Skin epidermis (tissue), 12 donors: ENCODE measurements at regions not wholly inside any gene's neighbourhood (a gene's known extent, or its start where the extent isn't known, plus 50 kb on each side); places are given as distances from the start of the nearest gene placed in this dataset.

Experiments used
- H3K27ac ChIP-seq, 21 experiments: fragments of 200-600 bp; sonication (generic) in 11 of 21; one replicate each; pipeline ENCODE4 v1.5.0; 2020; ENCODE audit warnings: mild to moderate bottlenecking in 3 of 21, inconsistent platforms in 2 of 21, moderate library complexity in 2 of 21
- H3K4me3 ChIP-seq, 7 experiments: fragments of 200-600 bp; sonication (generic) in 2 of 7; one replicate each; pipeline ENCODE4 v1.5.0; 2020; ENCODE audit warnings: inconsistent platforms in 2 of 7, mild to moderate bottlenecking in 2 of 7, moderate library complexity in 1 of 7

DNA sequence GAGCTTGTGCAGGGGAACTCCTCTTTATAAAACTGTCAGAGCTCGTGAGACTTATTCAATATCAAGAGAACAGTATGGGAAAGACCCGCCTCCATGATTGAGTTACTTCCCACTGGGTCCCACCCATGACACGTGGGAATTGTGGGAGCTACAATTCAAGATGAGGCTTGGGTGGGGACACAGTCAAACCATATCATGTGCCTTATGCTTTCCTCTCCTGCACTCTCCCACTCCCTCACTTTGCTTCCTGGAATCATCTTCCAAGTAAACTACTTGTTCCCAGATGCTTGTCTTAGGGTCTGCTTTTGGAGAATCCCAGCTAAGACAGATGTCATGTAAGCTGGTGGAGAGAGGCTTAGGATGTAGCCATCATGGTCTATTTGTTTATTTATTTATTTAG, 271.2 kb downstream of the HAPSTR1 start:
- Histone ChIP-seq H3K4me3 (no peak overlapping the region), H3K27ac (no peak overlapping the region)

DNA sequence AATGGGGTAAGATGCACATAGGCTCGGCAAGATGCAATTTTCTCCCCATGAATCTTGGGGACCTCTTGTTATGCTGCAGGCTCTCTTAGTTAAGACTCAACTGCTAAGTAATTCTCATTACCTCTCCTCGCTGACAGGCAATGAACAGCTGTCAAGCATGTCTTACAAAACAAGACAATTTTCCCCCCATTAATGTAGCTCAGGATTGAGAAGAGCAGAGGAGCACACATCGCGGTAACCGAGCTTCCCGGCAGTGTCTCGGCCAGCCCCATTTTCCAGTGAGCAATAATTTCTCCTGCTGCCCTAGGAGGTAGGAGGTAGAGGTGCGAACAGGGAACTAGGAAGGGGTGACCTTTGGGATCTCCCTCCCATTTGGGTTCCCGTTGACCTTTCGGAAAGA, 272.1 kb downstream of the HAPSTR1 start:
- Histone ChIP-seq H3K4me3 (no peak overlapping the region), H3K27ac (no peak overlapping the region)

DNA sequence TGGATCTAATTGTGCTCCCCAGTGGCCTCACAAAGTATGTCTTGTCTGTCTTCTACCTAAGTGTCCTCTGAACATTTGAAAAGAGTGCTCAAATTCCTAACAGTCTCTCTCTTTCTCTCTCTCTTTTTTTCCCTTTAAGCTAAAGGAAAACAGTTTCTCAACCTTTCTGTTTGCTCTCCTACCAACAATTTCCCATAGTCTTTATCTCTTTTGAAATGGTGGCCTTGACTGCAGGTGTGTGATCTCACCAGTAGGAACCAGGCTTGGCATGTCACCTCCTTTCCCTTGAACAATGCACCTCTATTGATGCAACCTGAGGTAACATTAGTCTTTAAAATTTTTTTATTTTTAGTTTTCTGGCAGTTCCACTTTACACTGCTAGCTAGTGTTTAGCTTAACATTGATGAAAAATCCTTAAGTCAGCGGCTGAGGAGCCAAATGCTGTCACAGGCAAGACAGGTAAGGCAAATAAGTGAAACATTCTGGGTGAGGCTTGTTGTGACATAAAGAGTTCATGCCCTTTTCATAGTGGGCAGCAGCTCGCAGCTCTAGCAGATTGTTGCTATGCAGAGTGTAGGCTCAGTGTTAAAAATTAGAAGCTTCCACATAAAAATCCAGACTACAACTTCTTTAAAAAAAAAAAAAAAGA, 273.4 kb downstream of the HAPSTR1 start:
- Histone ChIP-seq H3K4me3 (no peak overlapping the region), H3K27ac (no peak overlapping the region)

DNA sequence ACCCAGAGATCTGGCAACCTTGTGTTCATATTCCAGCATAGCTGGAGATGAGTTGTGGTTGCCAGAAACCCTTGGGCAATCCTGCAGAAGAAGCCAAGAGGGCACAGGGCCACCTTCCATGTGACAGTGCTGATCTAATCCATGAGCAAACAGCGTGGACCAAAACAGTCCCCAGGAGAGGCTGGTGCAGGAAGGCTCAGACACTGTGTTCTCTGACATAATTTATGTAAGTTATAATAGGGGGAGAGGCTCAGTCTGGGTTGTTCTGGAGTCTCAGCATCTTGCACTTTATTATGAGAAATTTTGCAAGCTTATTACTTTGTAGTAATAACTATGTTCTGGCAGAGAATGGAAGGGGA, 273.9 kb downstream of the HAPSTR1 start:
- no peak overlapping the region for H3K4me3 ChIP-seq

DNA sequence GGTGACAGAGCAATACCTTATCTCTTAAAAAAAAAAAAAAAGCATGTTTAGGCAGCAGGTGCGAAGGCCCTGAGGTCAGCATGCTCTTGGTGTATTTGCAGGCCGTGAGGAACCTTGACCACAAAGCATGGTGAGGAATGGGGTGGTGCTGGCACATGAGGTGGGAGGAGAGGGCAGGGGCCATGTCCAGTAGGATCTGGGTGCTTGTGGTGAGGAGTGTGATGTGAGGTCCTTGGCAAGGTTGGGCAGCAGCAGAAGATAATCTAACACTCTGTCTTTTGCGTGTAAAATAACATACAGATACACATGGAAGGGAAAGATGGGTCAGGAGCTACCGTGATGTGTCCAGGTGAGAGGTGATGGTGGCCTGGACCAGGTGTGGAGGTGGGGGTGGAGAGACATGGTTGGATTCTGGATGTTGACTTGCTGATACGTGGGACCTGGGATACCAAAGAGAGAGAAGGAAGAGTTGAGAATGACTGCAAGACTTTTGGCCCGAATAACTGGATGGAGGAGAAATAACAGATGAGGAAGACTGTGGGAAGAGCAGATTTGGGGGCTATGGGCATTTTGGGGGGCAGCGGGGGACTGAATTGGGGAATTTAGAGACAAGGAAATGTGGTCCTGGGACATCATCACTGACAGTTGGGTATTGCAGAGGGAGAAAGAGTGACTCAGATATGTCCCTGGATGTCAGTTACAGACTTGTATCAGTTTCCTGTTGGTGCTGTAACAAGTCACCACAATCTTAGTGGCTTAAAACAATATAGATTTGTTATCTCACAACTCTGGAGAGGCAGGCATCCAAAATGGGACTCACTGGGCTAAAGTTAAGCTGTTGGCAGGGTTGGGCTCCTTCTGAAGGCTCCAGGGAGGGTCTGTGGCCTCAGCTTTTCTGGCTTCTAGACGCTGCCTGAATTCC, 274.9 kb downstream of the HAPSTR1 start:
- no peak overlapping the region for H3K4me3 ChIP-seq
- H3K27ac ChIP-seq = no peak overlapping the region

More for the DNA sequence above, 273.9 kb downstream of the HAPSTR1 start:
- no peak overlapping the region for H3K27ac ChIP-seq

DNA sequence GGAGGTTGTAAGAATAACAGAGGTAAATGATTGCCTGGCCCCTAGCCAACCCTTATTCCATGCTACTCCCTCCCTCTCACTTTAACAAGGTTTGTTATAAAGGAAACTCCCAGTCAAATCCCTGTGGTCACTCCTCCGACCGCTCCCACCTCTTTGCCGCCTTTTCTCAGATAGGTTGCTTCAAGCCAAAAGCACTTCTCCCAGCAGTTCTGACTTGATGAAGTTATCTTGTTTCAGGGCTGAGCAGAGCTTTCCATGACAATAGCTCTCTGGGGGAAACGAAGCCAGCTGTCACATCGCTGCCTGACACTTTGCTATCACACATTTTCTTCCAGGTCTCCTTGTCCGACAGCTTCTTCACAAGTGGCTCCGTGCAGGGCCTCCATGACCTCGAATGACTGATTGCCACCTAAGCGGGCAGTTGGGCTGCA, 278.6 kb downstream of the HAPSTR1 start:
- Histone ChIP-seq H3K4me3 (no peak overlapping the region), H3K27ac (no peak overlapping the region)

DNA sequence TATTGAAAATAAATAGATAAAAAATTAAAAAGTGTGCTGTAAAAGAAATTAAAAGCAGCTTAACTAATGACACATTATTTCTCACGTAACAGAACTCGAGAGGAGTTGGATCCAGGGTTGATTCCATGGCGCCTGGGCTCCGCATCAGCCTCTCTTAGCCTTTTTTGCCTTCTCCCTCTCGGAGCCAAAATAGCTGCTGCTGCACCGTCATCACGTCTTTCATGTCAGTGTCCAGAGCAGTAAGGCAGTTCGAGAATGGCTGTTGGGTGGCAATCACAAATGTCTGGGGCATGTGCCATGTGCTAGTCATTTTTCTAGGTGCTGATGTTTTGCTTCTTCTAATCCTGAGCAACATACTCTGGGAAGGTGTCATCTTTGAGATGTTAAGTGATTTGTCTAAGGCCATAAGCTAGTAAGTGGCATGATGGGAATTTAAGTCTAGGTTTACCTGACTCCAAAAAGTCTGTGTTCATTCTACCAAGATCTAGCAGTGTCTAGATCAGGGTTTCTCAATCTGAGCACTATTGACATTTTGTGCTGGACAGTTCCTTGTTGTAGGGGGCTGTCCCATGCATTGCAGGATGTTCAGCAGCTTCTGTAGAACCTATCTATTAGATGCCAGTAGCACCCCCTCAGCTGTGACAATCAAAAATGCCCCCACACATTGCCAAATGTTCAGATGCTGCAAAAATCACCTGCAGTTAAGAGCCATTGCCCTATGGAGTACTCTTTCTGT, 280.4 kb downstream of the HAPSTR1 start:
- Histone ChIP-seq H3K27ac (no peak overlapping the region), H3K4me3 (no peak overlapping the region)

DNA sequence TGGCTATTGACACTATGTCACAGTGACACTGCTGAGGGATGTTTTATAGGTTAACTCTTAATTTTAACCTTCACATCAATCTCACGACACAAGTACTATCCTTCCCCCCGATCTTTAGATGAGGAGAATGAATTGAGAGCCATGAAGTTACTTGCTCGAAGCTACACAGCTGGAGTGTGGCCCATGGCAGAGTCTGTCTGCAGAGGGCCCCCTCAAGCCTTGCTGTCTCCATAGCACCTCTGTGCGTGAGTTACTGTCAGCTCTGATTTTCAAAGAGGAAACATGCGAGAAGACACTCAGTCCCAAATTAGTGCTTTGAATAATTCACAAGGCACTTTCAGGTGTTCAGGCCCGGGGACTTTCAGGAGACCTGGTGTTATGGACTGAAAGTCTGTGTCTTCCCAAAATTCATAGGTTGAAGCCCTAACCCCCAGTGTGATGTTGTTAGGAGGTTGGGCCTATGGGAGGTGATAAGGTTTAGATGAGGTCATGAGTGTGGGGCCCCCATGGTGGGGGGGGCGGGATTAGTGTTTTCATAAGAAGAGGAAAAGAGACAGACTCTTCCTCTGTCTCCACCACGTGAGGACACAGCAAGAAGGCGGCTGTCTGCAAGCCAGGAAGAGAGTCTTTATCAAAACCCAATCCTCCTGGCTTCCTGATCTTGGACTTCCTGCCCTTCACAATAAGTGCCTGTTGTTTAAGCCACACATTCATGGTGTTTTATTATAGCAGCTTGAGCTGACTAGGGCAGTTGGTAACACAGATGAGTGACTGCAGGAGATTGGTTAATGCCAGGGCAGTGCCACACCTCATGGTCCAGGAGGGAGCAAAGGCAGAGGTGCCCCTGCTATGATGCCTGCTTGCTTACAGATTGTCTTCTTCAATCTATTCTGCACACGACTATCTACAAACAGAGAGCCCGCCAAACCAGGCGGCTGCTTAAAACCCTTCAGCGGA, 281.8 kb downstream of the HAPSTR1 start:
- H3K4me3 ChIP-seq = no peak overlapping the region
- no peak overlapping the region for H3K27ac ChIP-seq

DNA sequence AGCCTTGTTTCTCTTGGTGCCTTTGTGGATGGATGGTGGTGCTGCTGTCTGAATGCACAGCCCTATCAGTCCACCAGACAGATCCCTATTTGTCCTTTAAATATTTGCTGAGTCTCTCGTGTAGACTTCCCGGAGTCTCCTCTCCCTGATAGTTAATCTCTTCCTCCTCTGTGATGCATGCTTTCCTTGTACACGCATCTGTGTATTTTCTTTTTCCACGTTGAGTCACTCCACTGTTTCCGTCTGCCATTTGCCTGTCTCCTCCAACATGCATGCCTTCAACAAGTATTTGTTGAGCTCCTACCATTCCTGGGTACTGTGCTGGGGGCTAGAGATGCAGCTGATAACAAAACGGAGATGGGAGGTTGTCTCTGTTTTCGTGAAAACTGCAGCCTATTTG, 282.6 kb downstream of the HAPSTR1 start:
- no peak overlapping the region for H3K4me3 ChIP-seq
- H3K27ac ChIP-seq = no peak overlapping the region

DNA sequence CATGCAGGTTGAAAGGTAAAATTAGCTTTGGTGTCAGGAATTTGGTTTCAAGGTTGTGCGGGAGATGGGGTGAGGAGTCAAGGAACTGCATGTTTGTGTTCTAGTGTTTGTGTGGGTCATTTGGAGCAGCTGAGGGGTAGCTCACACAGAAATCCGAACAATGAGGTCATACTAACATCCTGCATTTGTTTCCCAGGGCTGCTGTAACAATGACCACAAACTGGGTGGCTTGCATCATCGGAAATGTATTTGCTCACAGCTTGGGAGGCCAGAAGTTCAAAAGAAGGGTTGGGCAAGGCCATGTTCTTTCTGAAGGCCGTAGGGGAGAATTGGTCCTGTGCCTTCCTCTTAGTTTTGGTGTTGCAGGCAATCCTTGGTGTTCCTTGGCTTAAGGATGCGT, 287.4 kb downstream of the HAPSTR1 start:
- Histone ChIP-seq H3K27ac (no peak overlapping the region), H3K4me3 (no peak overlapping the region)

DNA sequence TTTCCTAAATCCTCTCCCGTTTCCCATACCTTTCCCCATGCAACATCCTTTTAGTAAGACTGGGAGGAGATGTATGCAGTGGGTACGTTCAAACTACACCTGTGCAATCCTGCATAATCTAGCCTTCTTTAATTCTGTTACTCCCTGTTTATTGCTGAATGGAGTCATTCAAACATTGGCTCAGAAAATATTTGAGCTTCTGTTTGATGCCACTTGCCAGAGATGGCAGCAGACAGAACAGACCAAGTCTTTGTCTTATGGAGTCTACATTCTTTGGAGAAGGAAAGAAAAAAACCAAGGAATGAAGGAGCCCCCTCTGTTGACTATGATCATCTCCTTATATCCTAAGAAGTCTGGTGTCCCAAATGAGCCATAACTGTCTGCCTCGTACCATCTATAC, 288.8 kb downstream of the HAPSTR1 start:
- Histone ChIP-seq H3K27ac (no peak overlapping the region), H3K4me3 (no peak overlapping the region)

DNA sequence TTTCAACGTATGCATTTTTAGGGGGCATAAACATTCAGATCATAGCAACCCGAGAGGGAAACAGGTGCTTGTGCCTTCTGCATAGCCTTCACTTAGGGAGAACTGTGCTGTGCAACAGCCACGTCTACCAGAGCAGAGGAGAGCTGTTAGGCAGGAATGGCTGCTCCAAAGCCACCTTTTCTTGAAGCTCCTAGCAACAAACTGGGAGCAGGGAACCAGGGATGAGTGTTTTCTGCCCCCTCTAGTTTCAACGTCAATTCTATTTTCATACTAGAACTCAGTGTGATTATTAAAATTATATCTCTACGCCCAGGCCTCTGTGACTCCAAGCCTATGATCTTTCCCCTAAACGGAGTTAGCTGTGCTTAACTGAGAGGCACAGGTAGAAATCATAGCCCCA, 290.0 kb downstream of the HAPSTR1 start:
- H3K4me3 ChIP-seq = no peak overlapping the region
- no peak overlapping the region for H3K27ac ChIP-seq

DNA sequence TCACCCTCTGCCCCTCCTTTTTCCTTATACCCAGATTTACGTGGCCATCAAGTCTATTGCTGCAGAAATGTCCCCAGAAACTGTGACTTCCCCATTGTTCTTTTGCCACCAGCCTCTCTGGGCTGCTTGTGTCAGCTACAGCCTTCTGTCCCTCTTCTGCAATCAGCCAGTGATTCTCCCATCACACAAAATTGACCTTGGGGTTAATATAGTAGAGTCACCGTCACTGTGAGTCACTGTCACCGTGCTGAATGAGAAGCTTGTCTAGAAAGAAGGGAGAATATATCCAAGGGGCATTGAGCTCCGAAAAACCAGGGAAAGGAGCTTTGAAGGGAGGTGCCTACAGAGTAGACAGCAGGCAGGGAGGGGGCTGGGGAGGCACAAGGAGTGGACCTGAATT, 290.5 kb downstream of the HAPSTR1 start:
- Histone ChIP-seq H3K27ac (no peak overlapping the region), H3K4me3 (no peak overlapping the region)

DNA sequence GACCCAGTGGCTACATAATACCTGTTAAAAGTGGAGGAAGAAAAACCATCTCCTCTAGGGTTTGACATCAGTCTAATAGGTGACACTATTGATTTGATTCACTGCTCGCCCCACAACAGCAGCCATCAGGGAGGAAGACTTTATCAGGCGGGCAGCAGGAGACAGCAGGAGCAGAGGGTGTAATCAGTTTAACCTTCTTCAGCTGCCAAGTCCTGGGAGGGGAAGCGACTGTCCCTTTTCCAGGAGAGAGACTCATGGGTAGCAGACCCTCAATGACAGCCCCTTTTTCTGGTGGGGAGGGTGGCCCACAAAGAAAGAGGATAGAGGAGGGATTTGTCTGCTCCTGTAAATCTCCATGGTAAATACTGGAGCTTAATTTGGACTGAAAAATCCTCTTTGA, 291.8 kb downstream of the HAPSTR1 start:
- no peak overlapping the region for H3K27ac ChIP-seq

DNA sequence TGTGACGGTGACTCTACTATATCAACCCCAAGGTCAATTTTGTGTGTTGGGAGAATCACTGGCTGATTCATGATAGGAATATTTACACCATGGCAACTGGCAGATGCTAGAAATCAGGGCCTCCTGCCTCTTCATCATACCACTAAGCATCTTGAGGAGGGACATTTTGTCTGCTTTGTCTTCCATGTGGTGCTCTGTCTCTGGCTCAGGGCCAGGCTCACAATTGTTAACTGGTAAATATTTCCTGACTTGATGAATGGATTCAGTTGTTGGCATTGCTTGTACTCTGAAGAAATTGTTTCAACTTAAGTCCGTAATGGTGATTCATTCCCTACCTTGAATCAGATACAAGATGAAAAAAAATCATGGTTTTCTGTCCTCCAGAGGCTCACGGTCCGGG, 292.7 kb downstream of the HAPSTR1 start:
- no peak overlapping the region for H3K27ac ChIP-seq
- no peak overlapping the region for H3K4me3 ChIP-seq

More for the DNA sequence above, 291.8 kb downstream of the HAPSTR1 start:
- no peak overlapping the region for H3K4me3 ChIP-seq

DNA sequence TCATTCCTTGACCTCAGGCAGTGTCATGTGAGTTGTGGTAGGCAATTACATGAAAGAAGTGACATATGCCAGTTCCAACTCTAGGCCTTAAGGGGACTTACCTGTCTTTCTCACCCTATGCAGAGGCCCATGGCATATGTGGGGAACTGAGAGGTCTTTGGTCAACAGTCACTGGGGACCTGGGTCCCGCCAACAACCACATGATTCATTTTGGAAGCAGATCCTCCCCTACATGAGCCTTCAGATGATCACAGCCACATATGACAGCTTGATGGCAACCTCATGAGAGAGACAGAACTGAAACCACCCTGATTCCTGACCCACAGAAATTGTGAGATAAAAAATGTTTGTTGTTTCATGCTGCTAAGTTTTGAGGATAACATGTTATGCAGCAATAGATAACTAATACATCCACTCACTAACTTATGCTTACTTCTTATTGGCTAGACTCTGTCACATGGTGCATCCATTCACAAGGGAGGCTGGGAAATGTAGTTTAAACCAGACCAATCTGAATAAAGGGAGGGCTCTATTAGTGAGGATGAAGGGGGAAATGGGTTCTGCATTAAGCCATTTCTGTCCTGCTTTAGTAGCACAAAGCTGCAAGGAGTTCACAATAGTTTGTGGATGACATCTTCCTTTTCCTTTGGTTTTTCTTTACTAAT, 298.2 kb downstream of the HAPSTR1 start:
- no peak overlapping the region for H3K4me3 ChIP-seq
- no peak overlapping the region for H3K27ac ChIP-seq

DNA sequence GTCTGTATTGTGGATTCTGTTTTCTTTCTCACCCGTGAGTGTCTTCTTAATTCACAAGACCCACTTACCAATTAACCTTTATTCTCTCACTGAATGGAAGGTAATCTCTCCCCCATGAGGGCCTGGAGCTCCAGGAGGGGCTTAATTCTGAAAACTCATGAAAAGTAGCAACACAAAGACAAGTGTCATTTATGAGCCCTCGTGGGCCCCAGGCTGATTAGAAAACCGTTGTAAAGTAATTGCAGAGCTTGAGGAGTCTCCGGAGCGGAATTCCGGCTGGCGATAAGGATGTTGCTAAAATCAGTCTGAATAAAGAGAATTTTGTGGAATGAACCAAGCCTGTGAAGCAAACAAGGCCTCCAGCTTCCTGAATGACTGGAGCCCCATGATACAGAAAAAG, 301.5 kb downstream of the HAPSTR1 start:
- H3K27ac ChIP-seq = no peak overlapping the region
- H3K4me3 ChIP-seq = no peak overlapping the region

DNA sequence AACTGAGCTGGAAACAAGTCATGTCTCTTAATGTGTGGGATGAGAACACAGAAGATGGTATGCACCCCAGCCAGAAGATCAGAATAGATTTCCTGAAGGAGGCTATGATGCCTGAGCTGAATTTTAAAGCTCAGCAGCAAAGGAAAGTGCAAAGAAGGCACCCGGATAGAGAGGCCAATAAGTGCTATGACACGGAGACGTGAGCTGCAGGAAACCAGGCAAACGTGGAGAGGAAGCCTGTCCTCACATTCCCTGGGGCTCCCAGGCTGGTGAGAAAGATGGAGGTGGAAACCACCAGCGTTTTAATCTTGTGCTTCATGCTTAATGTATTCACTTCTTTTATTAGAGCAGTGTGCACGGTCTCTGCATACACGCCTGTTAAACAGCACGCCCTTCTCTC, 302.1 kb downstream of the HAPSTR1 start:
- Histone ChIP-seq H3K4me3 (no peak overlapping the region), H3K27ac (no peak overlapping the region)

DNA sequence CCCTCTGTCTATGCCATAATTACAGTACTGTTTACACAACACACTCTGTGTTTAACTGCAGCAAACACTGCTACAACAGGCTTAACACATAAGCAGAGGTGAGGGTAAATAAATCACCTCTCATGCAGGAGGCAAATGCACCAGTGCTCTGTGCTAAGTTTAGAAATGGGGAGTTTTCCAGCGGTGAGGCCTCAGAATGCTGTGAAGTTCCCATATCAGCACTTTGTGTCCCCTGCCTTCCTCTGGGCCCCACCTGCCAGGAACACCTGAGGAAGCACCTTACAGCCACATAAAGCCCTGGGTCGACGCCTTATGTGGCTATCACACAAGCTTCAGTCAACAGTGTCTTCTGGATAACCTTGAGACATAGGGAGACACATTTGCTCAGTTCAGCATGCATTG, 304.5 kb downstream of the HAPSTR1 start:
- no peak overlapping the region for H3K27ac ChIP-seq
- H3K4me3 ChIP-seq = no peak overlapping the region
